Gastroesophageal sphincter (tissue), 3 donors: ENCODE measurements at regions not wholly inside any gene's neighbourhood (a gene's known extent, or its start where the extent isn't known, plus 50 kb on each side); places are given as distances from the start of the nearest gene placed in this dataset.

Experiments used
- CTCF ChIP-seq, 4 experiments: fragments of 200-600 bp in 2 of 4; fragments of 450-650 bp in 2 of 4; sonication (generic) in 1 of 4; IDR thresholded peaks; one replicate each; pipeline ENCODE4 v1.5.1; 2017 to 2019; ENCODE audit warnings: antibody characterized with exemption in 4 of 4, mild to moderate bottlenecking in 2 of 4, moderate library complexity in 2 of 4
- EP300 ChIP-seq: sonication (generic); formaldehyde crosslinking; IDR thresholded peaks from one replicate; pipeline ENCODE4 v1.6.1; 2017; ENCODE audit warnings: antibody characterized with exemption, mild to moderate bottlenecking
- POLR2A ChIP-seq, 2 donors: fragments of 450-650 bp; IDR thresholded peaks; one replicate each; pipeline ENCODE4 v1.6.1; 2017; ENCODE audit warnings: antibody characterized with exemption in 2 of 2, mild to moderate bottlenecking in 2 of 2, moderate library complexity in 1 of 2
- POLR2AphosphoS5 ChIP-seq: sonication (generic); formaldehyde crosslinking; IDR thresholded peaks from one replicate; pipeline ENCODE4 v1.6.1; 2017; ENCODE audit warnings: antibody characterized with exemption

GRCh38 chr1:217981430-217981829 lies 303.7 kb upstream of the RRP15 start:
- TF ChIP-seq CTCF (IDR thresholded peaks at IDR 0.05) (no peak), POLR2A (IDR thresholded peaks at IDR 0.05) (no peak), EP300 (no peak), POLR2AphosphoS5 (no peak)
